Common myeloid progenitor, CD34-positive (primary cell): ENCODE measurements at regions not wholly inside any gene's neighbourhood (a gene's known extent, or its start where the extent isn't known, plus 50 kb on each side); places are given as distances from the start of the nearest gene placed in this dataset.

Source experiments
- CTCF ChIA-PET: fragments of 350-600 bp; sonication (Branson Sonifier 250); formaldehyde crosslinking; loops from one replicate; lab custom pipeline; 2021; ENCODE audit warnings: antibody characterized with exemption; lab: Charles Lee
- POLR2A ChIA-PET: fragments of 350-600 bp; sonication (Branson Sonifier 250); formaldehyde crosslinking; loops from one replicate; lab custom pipeline; 2021; ENCODE audit warnings: antibody characterized with exemption; lab: Charles Lee
- DNase-seq, 3 donors: peaks; one replicate each; pipeline versions ENCODE4 v3.0.0 to v3.0.0-alpha.2; 2013
- H3K27ac ChIP-seq, 2 experiments: 1 replicate in 1 of 2; 2 replicates in 1 of 2; pipeline ENCODE4 v1.7.0; 2013; ENCODE audit warnings: inconsistent platforms in 2 of 2, low read length in 2 of 2, mild to moderate bottlenecking in 2 of 2, low read depth in 1 of 2, moderate library complexity in 1 of 2; ENCODE audit not compliant: severe bottlenecking in 2 of 2, insufficient read depth in 1 of 2, poor library complexity in 1 of 2
- H3K27me3 ChIP-seq, 5 experiments: replicated peaks in 2 of 5; 1 replicate in 3 of 5; 2 replicates in 2 of 5; pipeline versions ENCODE4 v1.6.1 to v1.7.0; 2013; ENCODE audit warnings: low read length in 4 of 5, mild to moderate bottlenecking in 2 of 5, moderate library complexity in 2 of 5, inconsistent platforms in 1 of 5; ENCODE audit not compliant: insufficient read depth in 5 of 5, control insufficient read depth in 4 of 5
- H3K36me3 ChIP-seq, 4 experiments: 1 replicate in 2 of 4; 2 replicates in 2 of 4; pipeline versions ENCODE4 v1.6.1 to v1.7.0; 2013; ENCODE audit warnings: low read length in 3 of 4, control low read depth in 1 of 4, mild to moderate bottlenecking in 1 of 4; ENCODE audit not compliant: control insufficient read depth in 4 of 4, insufficient read depth in 4 of 4
- H3K4me1 ChIP-seq, 4 experiments: 1 replicate in 3 of 4; 2 replicates in 1 of 4; pipeline versions ENCODE4 v1.6.1 to v1.7.1; 2013; ENCODE audit warnings: low read length in 3 of 4, mild to moderate bottlenecking in 3 of 4, control low read depth in 1 of 4, inconsistent platforms in 1 of 4, moderate library complexity in 1 of 4; ENCODE audit not compliant: control insufficient read depth in 4 of 4, insufficient read depth in 4 of 4; ENCODE audit errors: control extremely low read depth in 1 of 4
- H3K4me3 ChIP-seq, 7 experiments: 1 replicate in 4 of 7; 2 replicates in 3 of 7; pipeline versions ENCODE4 v1.5.1 to v1.7.0; 2013; ENCODE audit warnings: mild to moderate bottlenecking in 7 of 7, low read length in 6 of 7, moderate library complexity in 6 of 7, inconsistent platforms in 2 of 7, low read depth in 2 of 7, control low read depth in 1 of 7; ENCODE audit not compliant: insufficient read depth in 4 of 7, control insufficient read depth in 1 of 7; ENCODE audit errors: extremely low read depth in 1 of 7
- H3K9me3 ChIP-seq, 5 experiments: 1 replicate in 4 of 5; 2 replicates in 1 of 5; pipeline versions ENCODE4 v1.6.1 to v1.7.1; 2013; ENCODE audit warnings: low read length in 4 of 5, mild to moderate bottlenecking in 2 of 5, inconsistent platforms in 1 of 5, low read depth in 1 of 5, moderate library complexity in 1 of 5; ENCODE audit not compliant: control insufficient read depth in 4 of 5, insufficient read depth in 2 of 5; ENCODE audit errors: control extremely low read depth in 1 of 5
- WGBS: methylation state at CpG from one replicate; pipeline ENCODE4 v1.1.5; 2013; ENCODE audit not compliant: insufficient coverage; 5-methylcytosine and 5-hydroxymethylcytosine counted together

GRCh38 chr2:185291035-185291647 lies 447.5 kb upstream of the FSIP2 start:
- Histone ChIP-seq H3K9me3 (no peaks in the 10 kb centered on the region), H3K4me1 (no peaks in the 10 kb centered on the region), H3K4me3 (no peak overlapping the region), H3K27me3 (no peaks in the 10 kb centered on the region), H3K36me3 (no peaks in the 10 kb centered on the region), H3K27ac (no peak overlapping the region)
- ChIA-PET CTCF (interaction anchor here (0.8 to 3.7 kb wide), 7 partner anchors 8 to 684 kb away, joined by 3 to 20 read pairs (median 4); partner anchors contain the start of gene FSIP2), POLR2A (no interaction called here)
- DNase-seq = peak; percentile 40 to 69 (median 66)
- WGBS = 62% methylated on average over 6 of the region's 7 CpGs

GRCh38 chr2:185299867-185300266 lies 438.7 kb upstream of the FSIP2 start:
- WGBS = 100% methylated on average over 1 of the region's 5 CpGs
- H3K4me3 ChIP-seq = no peak overlapping the region

GRCh38 chr2:185306119-185306518 lies 432.5 kb upstream of the FSIP2 start:
- H3K4me1 ChIP-seq = no peaks in the 10 kb centered on the region
- POLR2A ChIA-PET = no interaction called here
- CTCF ChIA-PET = no interaction called here
- no peaks in the 10 kb centered on the region for H3K9me3 ChIP-seq
- no peak overlapping the region for H3K4me3 ChIP-seq
- no peaks in the 10 kb centered on the region for H3K36me3 ChIP-seq
- no peak for DNase-seq
- H3K27me3 ChIP-seq = no peaks in the 10 kb centered on the region
- H3K27ac ChIP-seq = no peak overlapping the region
- 100% methylated on average over 1 of the region's 1 CpG for WGBS

More at GRCh38 chr2:185299867-185300266, 438.7 kb upstream of the FSIP2 start:
- POLR2A ChIA-PET = no interaction called here
- Histone ChIP-seq H3K27ac (no peak overlapping the region), H3K4me1 (no peaks in the 10 kb centered on the region), H3K36me3 (no peaks in the 10 kb centered on the region), H3K9me3 (no peaks in the 10 kb centered on the region), H3K27me3 (no peaks in the 10 kb centered on the region)
- CTCF ChIA-PET = interaction anchor here (1.0 to 1.5 kb wide), 2 partner anchors 9 to 439 kb away, joined by 3 to 4 read pairs; partner anchors contain the start of gene FSIP2
- no peak for DNase-seq

GRCh38 chr2:185316383-185316782 lies 422.2 kb upstream of the FSIP2 start:
- no peaks in the 10 kb centered on the region for H3K27me3 ChIP-seq
- H3K27ac ChIP-seq = no peak overlapping the region
- H3K9me3 ChIP-seq = no peaks in the 10 kb centered on the region
- POLR2A ChIA-PET = interaction anchor here (0.7 kb wide), 1 partner anchor 1945 kb away, joined by 3 read pairs; no protein-coding TSS in a partner anchor
- H3K4me1 ChIP-seq = no peaks in the 10 kb centered on the region
- H3K4me3 ChIP-seq = no peak overlapping the region
- peak in 1 of 3 donors; percentile 1 for DNase-seq
- H3K36me3 ChIP-seq = no peaks in the 10 kb centered on the region
- no CpG with 5 or more reads among the region's 2 CpGs for WGBS
- CTCF ChIA-PET = interaction anchor here (1.0 kb wide), 1 partner anchor 21 kb away, joined by 3 read pairs; no protein-coding TSS in a partner anchor

- Histone ChIP-seq H3K4me1 (no peaks in the 10 kb centered on the region), H3K27me3 (no peaks in the 10 kb centered on the region), H3K27ac (no peak overlapping the region), H3K9me3 (no peaks in the 10 kb centered on the region), H3K36me3 (no peaks in the 10 kb centered on the region), H3K4me3 (no peak overlapping the region)
- ChIA-PET CTCF (no interaction called here), POLR2A (no interaction called here)
- DNase-seq = no peak
- WGBS = no CpG with 5 or more reads among the region's 2 CpGs
Observed at GRCh38 chr2:185318271-185318724, 420.3 kb upstream of the FSIP2 start.

- no peaks in the 10 kb centered on the region for H3K9me3 ChIP-seq
- no peak for DNase-seq
- CTCF ChIA-PET = no interaction called here
- no peaks in the 10 kb centered on the region for H3K27me3 ChIP-seq
- no peak overlapping the region for H3K4me3 ChIP-seq
- H3K36me3 ChIP-seq = no peaks in the 10 kb centered on the region
- POLR2A ChIA-PET = no interaction called here
- no peaks in the 10 kb centered on the region for H3K4me1 ChIP-seq
- no CpG with 5 or more reads among the region's 3 CpGs for WGBS
- no peak overlapping the region for H3K27ac ChIP-seq
Observed at GRCh38 chr2:185335879-185336278, 402.7 kb upstream of the FSIP2 start.

- CTCF ChIA-PET = no interaction called here
- DNase-seq = no peak
- Histone ChIP-seq H3K9me3 (no peaks in the 10 kb centered on the region), H3K36me3 (no peaks in the 10 kb centered on the region), H3K4me1 (no peaks in the 10 kb centered on the region), H3K27me3 (no peaks in the 10 kb centered on the region), H3K27ac (no peak overlapping the region), H3K4me3 (no peak overlapping the region)
- POLR2A ChIA-PET = no interaction called here
- 100% methylated on average over 1 of the region's 1 CpG for WGBS
Observed at GRCh38 chr2:185337033-185337432, 401.6 kb upstream of the FSIP2 start.
